Limb (tissue), 2 donors: ENCODE measurements at regions not wholly inside any gene's neighbourhood (a gene's known extent, or its start where the extent isn't known, plus 50 kb on each side); places are given as distances from the start of the nearest gene placed in this dataset.
"Not testable (repeated sequence)": the region's sequence is repeated elsewhere in the genome, so short reads cannot be mapped to it uniquely, and the experiment has no call there.

ENCODE experiments used
- DNase-seq, 2 donors: peaks; one replicate each; pipeline ENCODE4 v3.0.0-alpha.2; 2016; ENCODE audit errors: extremely low spot score in 2 of 2

GRCh38 chrX:69431420-69431819, 72.7 kb upstream of the NALF2 start:
- no peak for DNase-seq

GRCh38 chrX:69430785-69431184, 73.3 kb upstream of the NALF2 start:
- DNase-seq = no peak

GRCh38 chrX:69429339-69430015, 74.6 kb upstream of the NALF2 start:
- DNase-seq = peak in 1 of 2 donors; percentile 15

GRCh38 chrX:69428216-69428615, 75.9 kb upstream of the NALF2 start:
- no peak for DNase-seq

DNA sequence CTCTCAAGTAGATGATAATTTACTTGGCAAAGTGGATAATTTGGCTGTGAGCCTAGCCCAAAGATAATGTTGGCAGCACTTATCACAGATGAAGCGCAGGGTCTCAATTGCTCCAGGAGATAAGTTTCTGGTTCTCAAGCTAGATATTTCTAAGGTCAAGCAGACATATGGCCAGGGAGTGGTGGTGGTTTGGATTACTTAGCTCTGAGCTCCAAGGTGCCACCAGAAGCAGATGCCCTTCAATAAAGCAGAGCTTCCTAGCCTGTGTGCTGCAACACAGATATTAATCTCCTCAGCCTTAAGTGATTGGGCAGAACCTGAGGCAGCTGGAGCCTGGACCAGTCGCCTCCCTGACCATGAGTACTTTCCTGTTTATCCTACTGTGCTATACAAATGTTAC, 79.2 kb upstream of the NALF2 start:
- no peak for DNase-seq

DNA sequence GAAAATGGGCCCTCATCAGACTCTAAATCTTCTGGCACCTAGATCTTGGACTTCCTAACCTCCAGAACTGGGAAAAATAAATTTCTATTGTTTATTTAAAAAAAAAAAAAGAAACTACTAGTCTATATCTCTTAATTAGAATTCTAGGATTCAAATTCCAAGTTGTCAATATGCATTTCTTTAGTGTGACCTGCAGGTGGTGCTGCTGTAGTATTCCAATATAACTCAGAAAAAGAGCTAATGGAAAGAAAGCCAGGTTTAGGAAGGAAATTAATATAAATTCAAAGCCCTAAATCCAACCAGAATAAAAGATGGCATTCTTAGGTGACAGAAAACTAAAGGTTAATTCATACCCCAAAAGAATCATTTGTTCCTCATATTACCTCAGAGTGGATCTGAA, 80.0 kb upstream of the NALF2 start:
- no peak for DNase-seq

DNA sequence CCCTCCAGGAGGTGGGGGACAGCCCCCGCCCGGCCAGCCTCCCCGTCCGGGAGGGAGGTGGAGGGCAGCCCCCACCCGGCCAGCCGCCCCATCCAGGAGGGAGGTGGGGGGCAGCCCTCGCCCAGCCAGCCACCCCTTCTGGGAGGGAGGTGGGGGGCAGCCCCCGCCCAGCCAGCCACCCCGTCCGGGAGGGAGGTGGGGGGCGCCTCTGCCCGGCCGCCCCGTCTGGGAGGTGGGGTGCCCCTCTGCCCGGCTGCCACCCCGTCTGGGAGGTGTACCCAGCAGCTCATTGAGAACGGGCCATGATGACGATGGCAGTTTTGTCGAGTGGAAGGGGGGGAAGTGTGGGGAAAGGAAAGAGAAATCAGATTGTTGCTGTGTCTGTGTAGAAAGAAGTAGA, 81.9 kb upstream of the NALF2 start:
- not testable (repeated sequence) for DNase-seq

GRCh38 chrX:69415698-69416097, 88.4 kb upstream of the NALF2 start:
- DNase-seq = no peak

DNA sequence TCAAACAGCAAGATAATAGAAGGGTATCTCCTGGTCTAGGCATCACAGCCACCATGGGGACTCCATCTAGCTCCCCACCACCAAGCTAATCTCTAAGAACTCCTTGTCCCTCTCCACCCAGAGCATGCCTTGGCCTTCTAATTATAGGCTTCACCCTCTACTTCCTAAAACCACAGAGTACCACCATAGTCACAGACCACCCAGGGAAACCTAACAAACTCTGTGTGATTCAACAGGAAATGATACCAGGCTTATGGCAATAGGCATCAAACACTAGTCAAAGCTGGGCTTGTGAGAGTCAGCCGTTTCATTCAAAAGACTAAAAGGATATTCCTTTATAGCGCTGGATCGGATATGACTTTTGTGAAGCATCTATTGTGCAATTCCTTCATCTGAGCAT, 91.5 kb upstream of the NALF2 start:
- no peak for DNase-seq

- DNase-seq = no peak
Measured at GRCh38 chrX:69398881-69399280, 105.2 kb upstream of the NALF2 start.

- no peak for DNase-seq
Measured at GRCh38 chrX:69396916-69397315, 107.2 kb upstream of the NALF2 start.

GRCh38 chrX:69395306-69395705, 108.8 kb upstream of the NALF2 start:
- no peak for DNase-seq

DNA sequence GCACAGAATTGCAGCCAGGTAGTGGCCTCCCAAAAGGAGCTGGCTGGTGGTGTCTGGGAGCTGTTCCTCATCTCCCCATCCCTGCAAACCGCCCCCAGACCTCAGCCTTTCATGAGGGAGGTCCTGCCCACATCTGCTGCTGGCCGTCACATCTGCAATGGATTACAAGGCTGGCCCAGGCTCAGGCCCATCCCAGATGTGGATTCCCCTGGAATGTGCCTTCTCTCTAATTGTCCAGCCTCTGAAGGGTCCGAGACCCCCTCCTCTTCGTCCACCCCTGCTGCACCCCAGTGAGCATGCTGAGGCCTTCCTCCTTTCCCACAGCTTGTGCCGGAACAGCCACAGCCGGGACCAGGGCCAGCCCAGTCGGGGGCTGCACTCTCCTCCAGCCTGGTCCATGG, 115.0 kb upstream of the NALF2 start:
- peak in 1 of 2 donors; percentile 43 for DNase-seq

- DNase-seq = peak in 1 of 2 donors; percentile 40
Measured at GRCh38 chrX:69388526-69388925, 115.6 kb upstream of the NALF2 start.

DNA sequence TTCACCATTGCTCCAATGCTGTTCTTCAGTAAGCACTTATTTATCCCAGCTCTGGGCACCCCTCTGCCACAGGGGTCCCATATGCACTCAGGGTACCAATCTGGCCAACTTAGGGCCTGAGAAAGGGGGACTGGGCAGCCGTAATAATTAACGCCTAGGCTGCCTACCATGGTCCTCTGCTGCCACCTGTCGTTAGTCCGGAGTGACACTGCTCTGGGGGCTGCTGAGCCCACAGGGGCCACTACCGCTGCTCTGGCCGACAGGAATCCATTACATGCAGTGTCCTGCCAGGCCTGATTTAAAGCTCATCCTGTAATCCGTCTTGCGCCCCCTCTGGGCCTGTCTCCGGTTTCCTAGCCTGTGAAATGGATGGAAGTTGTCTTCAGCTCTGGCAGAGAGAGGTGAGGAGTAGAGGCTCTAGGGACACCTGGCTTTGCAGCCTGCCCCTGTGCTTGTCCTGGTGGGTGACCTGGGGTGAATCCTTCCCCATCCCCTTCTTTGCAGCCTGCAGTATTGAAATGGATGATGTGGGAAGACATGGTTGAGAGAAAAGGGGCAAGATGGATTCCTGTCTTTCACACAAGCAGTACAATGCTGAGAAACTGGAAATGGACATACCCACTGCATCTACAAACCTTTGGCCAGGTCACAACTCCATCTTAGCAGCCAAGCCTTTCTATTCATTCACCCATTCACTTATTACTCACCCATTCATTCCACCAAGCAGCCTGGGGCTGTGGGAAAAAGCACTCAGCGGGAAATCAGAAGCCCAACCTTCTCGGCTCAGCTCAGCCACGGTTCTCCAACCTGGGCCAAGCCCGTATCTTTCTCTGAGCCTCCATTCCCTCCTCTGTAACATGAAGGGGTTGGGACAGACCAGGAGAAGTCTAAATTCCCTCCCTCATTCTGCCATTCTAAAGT, 116.3 kb upstream of the NALF2 start:
- DNase-seq = peak; percentile 56 to 73

DNA sequence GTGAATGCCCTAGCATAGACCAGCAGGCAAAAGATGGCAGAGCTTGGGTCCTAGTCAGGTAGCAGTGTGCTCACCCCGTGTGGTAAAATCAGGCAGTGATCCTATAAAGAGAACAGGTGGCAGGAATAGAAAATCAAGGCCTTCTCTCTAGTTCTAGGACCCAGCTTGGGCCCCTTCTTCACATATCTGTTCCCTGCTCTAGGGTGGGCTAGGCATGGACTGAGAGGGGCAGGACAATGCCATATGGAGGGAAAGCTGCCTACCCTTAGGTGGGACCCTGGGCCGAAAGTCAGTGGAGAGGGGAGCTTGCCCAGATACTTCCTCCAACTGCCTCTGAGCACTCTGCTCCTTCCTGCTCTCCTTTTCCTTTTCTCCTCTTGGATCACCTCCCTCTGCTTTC, 117.4 kb upstream of the NALF2 start:
- DNase-seq = no peak

- DNase-seq = no peak
Measured at GRCh38 chrX:69379412-69379811, 124.7 kb upstream of the NALF2 start.

GRCh38 chrX:69374569-69374968, 129.6 kb upstream of the NALF2 start:
- no peak for DNase-seq

- DNase-seq = no peak
Measured at GRCh38 chrX:69372435-69372834, 131.7 kb upstream of the NALF2 start.

GRCh38 chrX:69371159-69371558, 133.0 kb upstream of the NALF2 start:
- DNase-seq = no peak

DNA sequence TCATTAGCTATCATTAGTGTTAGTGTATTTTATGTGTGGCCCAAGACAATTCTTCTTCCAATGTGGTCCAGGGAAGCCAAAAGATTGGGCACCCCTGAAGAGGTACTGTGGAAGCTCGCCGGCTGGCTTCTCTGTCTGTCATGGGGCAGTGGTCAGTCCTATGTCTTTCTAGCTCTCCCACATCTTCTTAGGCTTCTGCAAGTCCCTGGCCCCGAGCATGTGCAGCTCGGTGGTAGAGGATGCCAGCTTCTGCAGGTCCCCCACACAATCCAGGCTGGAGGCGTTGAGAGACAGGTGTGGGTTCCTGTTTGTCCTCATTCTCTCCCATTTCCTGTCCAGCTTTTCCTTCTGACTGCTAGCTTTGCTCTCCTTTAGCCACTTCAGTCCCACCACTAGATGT, 134.1 kb upstream of the NALF2 start:
- DNase-seq = no peak

DNA sequence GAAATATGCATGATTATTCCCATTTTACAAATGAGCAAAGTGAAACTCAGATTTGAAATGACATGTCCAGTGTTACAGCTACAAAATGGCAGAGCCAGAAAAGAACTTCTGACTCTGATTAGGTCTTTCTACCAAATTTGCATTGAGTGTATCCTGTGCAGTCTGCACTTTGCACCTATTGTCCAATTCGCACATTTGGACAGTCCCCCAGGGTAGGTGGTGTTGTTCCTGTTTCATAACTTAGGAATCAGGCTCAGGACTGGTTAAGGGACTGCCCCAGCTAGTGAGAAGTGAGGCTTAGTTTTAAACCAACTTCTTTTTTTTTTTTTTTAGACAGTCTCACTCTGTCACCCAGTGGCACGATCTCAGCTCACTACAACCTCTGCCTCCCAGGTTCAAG, 137.9 kb upstream of the NALF2 start:
- no peak for DNase-seq

GRCh38 chrX:69365755-69366154, 138.4 kb upstream of the NALF2 start:
- DNase-seq = no peak
